CD8-positive, alpha-beta memory T cell (primary cell): ENCODE measurements at regions not wholly inside any gene's neighbourhood (a gene's known extent, or its start where the extent isn't known, plus 50 kb on each side); places are given as distances from the start of the nearest gene placed in this dataset.

Experiments used
- CTCF ChIA-PET: fragments of 350-600 bp; sonication (Branson Sonifier 250); formaldehyde crosslinking; loops from one replicate; lab custom pipeline; 2021; ENCODE audit warnings: antibody characterized with exemption; lab: Charles Lee
- POLR2A ChIA-PET: fragments of 350-600 bp; sonication (Branson Sonifier 250); formaldehyde crosslinking; loops from one replicate; lab custom pipeline; 2021; ENCODE audit warnings: antibody characterized with exemption; lab: Charles Lee
- DNase-seq, 5 donors: peaks; one replicate each; pipeline versions ENCODE4 v3.0.0 to v3.0.0-alpha.2; 2020 to 2022; ENCODE audit warnings: mixed read lengths in 1 of 5
- H3K27ac ChIP-seq: one replicate; pipeline ENCODE4 v1.7.0; 2013; ENCODE audit warnings: low read depth, mild to moderate bottlenecking, low read length, moderate library complexity
- H3K27me3 ChIP-seq: 2 replicates; pipeline ENCODE4 v1.7.0; 2013; ENCODE audit warnings: low read length, mild to moderate bottlenecking; ENCODE audit not compliant: insufficient read depth, poor library complexity, severe bottlenecking
- H3K36me3 ChIP-seq: 2 replicates; pipeline ENCODE4 v1.7.0; 2013; ENCODE audit warnings: mild to moderate bottlenecking, low read length, moderate library complexity; ENCODE audit not compliant: insufficient read depth
- H3K4me1 ChIP-seq: 2 replicates; pipeline ENCODE4 v1.7.0; 2013; ENCODE audit warnings: mild to moderate bottlenecking, low read length, moderate library complexity; ENCODE audit not compliant: insufficient read depth
- H3K4me3 ChIP-seq: 2 replicates; pipeline ENCODE4 v1.7.0; 2013; ENCODE audit warnings: mild to moderate bottlenecking, low read length
- H3K9me3 ChIP-seq: 2 replicates; pipeline ENCODE4 v1.7.0; 2013; ENCODE audit warnings: mild to moderate bottlenecking, low read length
- H3K27ac Mint-ChIP-seq, 8 donors: one replicate each; pipeline ENCODE4 v1.8.0; 2020 to 2021; ENCODE audit warnings: mixed read lengths in 8 of 8, mild to moderate bottlenecking in 6 of 8, inconsistent platforms in 3 of 8, moderate library complexity in 3 of 8
- H3K27me3 Mint-ChIP-seq, 2 donors: one replicate each; pipeline ENCODE4 v1.8.0; 2020 to 2021; ENCODE audit warnings: mixed read lengths in 2 of 2, mild to moderate bottlenecking in 1 of 2, moderate library complexity in 1 of 2
- H3K36me3 Mint-ChIP-seq, 3 donors: one replicate each; pipeline ENCODE4 v1.8.0; 2020 to 2021; ENCODE audit warnings: mixed read lengths in 3 of 3, inconsistent platforms in 1 of 3, mild to moderate bottlenecking in 1 of 3
- H3K4me1 Mint-ChIP-seq, 3 donors: one replicate each; pipeline ENCODE4 v1.8.0; 2020 to 2021; ENCODE audit warnings: mixed read lengths in 3 of 3, inconsistent platforms in 1 of 3, mild to moderate bottlenecking in 1 of 3
- H3K4me3 Mint-ChIP-seq, 7 donors: one replicate each; pipeline ENCODE4 v1.8.0; 2020 to 2021; ENCODE audit warnings: mixed read lengths in 7 of 7, mild to moderate bottlenecking in 6 of 7, moderate library complexity in 4 of 7, inconsistent platforms in 2 of 7
- H3K9me3 Mint-ChIP-seq, 5 donors: one replicate each; pipeline ENCODE4 v1.8.0; 2020 to 2022; ENCODE audit warnings: mixed read lengths in 5 of 5, mild to moderate bottlenecking in 3 of 5, moderate library complexity in 2 of 5, inconsistent platforms in 1 of 5

GRCh38 chr22:25373961-25374360 lies 154.5 kb downstream of the CRYBB2 start:
- Mint-ChIP-seq H3K27ac (no peak overlapping the region), H3K9me3 (no peaks in the 10 kb centered on the region), H3K36me3 (peaks cover 0 to 62% (median 10%) of the 10 kb centered on the region in 3 donors), H3K4me1 (peaks cover 5 to 18% (median 9%) of the 10 kb centered on the region in 3 donors), H3K4me3 (no peak overlapping the region), H3K27me3 (no peaks in the 10 kb centered on the region)
- Histone ChIP-seq H3K27ac (no peak overlapping the region), H3K9me3 (no peaks in the 10 kb centered on the region), H3K4me1 (no peaks in the 10 kb centered on the region), H3K4me3 (no peak overlapping the region), H3K36me3 (no peaks in the 10 kb centered on the region), H3K27me3 (no peaks in the 10 kb centered on the region)
- DNase-seq: no peak
- ChIA-PET CTCF (no interaction called here), POLR2A (no interaction called here)

GRCh38 chr22:25374869-25375268 lies 155.4 kb downstream of the CRYBB2 start:
- H3K4me1 ChIP-seq: no peaks in the 10 kb centered on the region
- Mint-ChIP-seq H3K9me3 (no peaks in the 10 kb centered on the region), H3K4me1 (peaks cover 4 to 18% (median 10%) of the 10 kb centered on the region in 3 donors), H3K4me3 (no peak overlapping the region), H3K27ac (peak overlapping the region in 4 of 8 donors; percentile 13 to 46 (median 33)), H3K27me3 (no peaks in the 10 kb centered on the region), H3K36me3 (peaks cover 0 to 69% (median 13%) of the 10 kb centered on the region in 3 donors)
- DNase-seq: no peak
- no peak overlapping the region for H3K27ac ChIP-seq
- no peaks in the 10 kb centered on the region for H3K9me3 ChIP-seq
- H3K36me3 ChIP-seq: no peaks in the 10 kb centered on the region
- no peaks in the 10 kb centered on the region for H3K27me3 ChIP-seq
- CTCF ChIA-PET: no interaction called here
- POLR2A ChIA-PET: no interaction called here
- H3K4me3 ChIP-seq: no peak overlapping the region

GRCh38 chr22:25375683-25376082 lies 156.2 kb downstream of the CRYBB2 start:
- H3K4me3 ChIP-seq: no peak overlapping the region
- no peaks in the 10 kb centered on the region for H3K36me3 ChIP-seq
- H3K27ac Mint-ChIP-seq: no peak overlapping the region
- CTCF ChIA-PET: no interaction called here
- H3K4me3 Mint-ChIP-seq: no peak overlapping the region
- POLR2A ChIA-PET: no interaction called here
- H3K9me3 ChIP-seq: no peaks in the 10 kb centered on the region
- H3K36me3 Mint-ChIP-seq: peaks cover 0 to 73% (median 13%) of the 10 kb centered on the region in 3 donors
- no peaks in the 10 kb centered on the region for H3K4me1 ChIP-seq
- peaks cover 4 to 17% (median 6%) of the 10 kb centered on the region in 3 donors for H3K4me1 Mint-ChIP-seq
- no peaks in the 10 kb centered on the region for H3K9me3 Mint-ChIP-seq
- no peaks in the 10 kb centered on the region for H3K27me3 ChIP-seq
- H3K27me3 Mint-ChIP-seq: no peaks in the 10 kb centered on the region
- DNase-seq: no peak
- no peak overlapping the region for H3K27ac ChIP-seq

GRCh38 chr22:25377699-25378098 lies 158.3 kb downstream of the CRYBB2 start:
- H3K27ac ChIP-seq: no peak overlapping the region
- H3K4me3 ChIP-seq: no peak overlapping the region
- no peaks in the 10 kb centered on the region for H3K27me3 ChIP-seq
- H3K4me1 ChIP-seq: no peaks in the 10 kb centered on the region
- Mint-ChIP-seq H3K9me3 (no peaks in the 10 kb centered on the region), H3K4me1 (peaks cover 5 to 19% (median 10%) of the 10 kb centered on the region in 3 donors), H3K4me3 (no peak overlapping the region), H3K27ac (peak overlapping the region in 1 of 8 donors; percentile 47), H3K27me3 (no peaks in the 10 kb centered on the region), H3K36me3 (peaks cover 0 to 71% (median 11%) of the 10 kb centered on the region in 3 donors)
- H3K36me3 ChIP-seq: no peaks in the 10 kb centered on the region
- POLR2A ChIA-PET: no interaction called here
- H3K9me3 ChIP-seq: no peaks in the 10 kb centered on the region
- CTCF ChIA-PET: interaction anchor here (1.2 to 1.4 kb wide), 2 partner anchors 14 to 44 kb away, joined by 3 to 4 read pairs; no protein-coding TSS in a partner anchor
- DNase-seq: no peak

GRCh38 chr22:25380122-25380747 lies 160.8 kb downstream of the CRYBB2 start:
- Histone ChIP-seq H3K9me3 (no peaks in the 10 kb centered on the region), H3K27ac (no peak overlapping the region), H3K4me3 (no peak overlapping the region), H3K36me3 (no peaks in the 10 kb centered on the region), H3K27me3 (no peaks in the 10 kb centered on the region), H3K4me1 (no peaks in the 10 kb centered on the region)
- Mint-ChIP-seq H3K27ac (no peak overlapping the region), H3K9me3 (no peaks in the 10 kb centered on the region), H3K4me1 (peaks cover 10 to 20% (median 15%) of the 10 kb centered on the region in 3 donors), H3K4me3 (no peak overlapping the region), H3K27me3 (no peaks in the 10 kb centered on the region), H3K36me3 (peaks cover 0 to 50% (median 8%) of the 10 kb centered on the region in 3 donors)
- CTCF ChIA-PET: interaction anchor here (1.6 kb wide), 1 partner anchor 17 kb away, joined by 5 read pairs; no protein-coding TSS in a partner anchor
- POLR2A ChIA-PET: no interaction called here
- no peak for DNase-seq

- H3K4me1 Mint-ChIP-seq: peaks cover 32 to 40% (median 40%) of the 10 kb centered on the region in 3 donors
- Histone ChIP-seq H3K27me3 (no peaks in the 10 kb centered on the region), H3K9me3 (no peaks in the 10 kb centered on the region), H3K27ac (no peak overlapping the region), H3K36me3 (no peaks in the 10 kb centered on the region), H3K4me3 (no peak overlapping the region), H3K4me1 (peaks cover 17% of the 10 kb centered on the region)
- ChIA-PET CTCF (no interaction called here), POLR2A (no interaction called here)
- peaks cover 0 to 33% (median 3%) of the 10 kb centered on the region in 3 donors for H3K36me3 Mint-ChIP-seq
- H3K27ac Mint-ChIP-seq: peak overlapping the region in 3 of 8 donors; percentile 42 to 56 (median 53)
- H3K4me3 Mint-ChIP-seq: no peak overlapping the region
- no peak for DNase-seq
- H3K9me3 Mint-ChIP-seq: no peaks in the 10 kb centered on the region
- H3K27me3 Mint-ChIP-seq: no peaks in the 10 kb centered on the region
Measured at GRCh38 chr22:25382762-25383161, 163.3 kb downstream of the CRYBB2 start.

GRCh38 chr22:25383278-25383820 lies 163.9 kb downstream of the CRYBB2 start:
- DNase-seq: no peak
- H3K4me3 ChIP-seq: no peak overlapping the region
- H3K4me1 Mint-ChIP-seq: peaks cover 37 to 46% (median 46%) of the 10 kb centered on the region in 3 donors
- ChIA-PET POLR2A (no interaction called here), CTCF (no interaction called here)
- no peak overlapping the region for H3K4me3 Mint-ChIP-seq
- peaks cover 0 to 32% (median 3%) of the 10 kb centered on the region in 3 donors for H3K36me3 Mint-ChIP-seq
- H3K27me3 Mint-ChIP-seq: no peaks in the 10 kb centered on the region
- no peaks in the 10 kb centered on the region for H3K36me3 ChIP-seq
- H3K9me3 Mint-ChIP-seq: no peaks in the 10 kb centered on the region
- no peaks in the 10 kb centered on the region for H3K9me3 ChIP-seq
- H3K27ac ChIP-seq: no peak overlapping the region
- H3K27me3 ChIP-seq: no peaks in the 10 kb centered on the region
- no peak overlapping the region for H3K27ac Mint-ChIP-seq
- H3K4me1 ChIP-seq: peaks cover 22% of the 10 kb centered on the region

GRCh38 chr22:25383892-25384291 lies 164.5 kb downstream of the CRYBB2 start:
- Mint-ChIP-seq H3K27ac (peak overlapping the region in 2 of 8 donors; percentile 46 to 86), H3K36me3 (peaks cover 0 to 28% (median 3%) of the 10 kb centered on the region in 3 donors), H3K4me1 (peaks cover 42 to 52% (median 51%) of the 10 kb centered on the region in 3 donors), H3K27me3 (no peaks in the 10 kb centered on the region), H3K4me3 (no peak overlapping the region), H3K9me3 (no peaks in the 10 kb centered on the region)
- no peak for DNase-seq
- Histone ChIP-seq H3K27ac (no peak overlapping the region), H3K4me3 (no peak overlapping the region), H3K27me3 (no peaks in the 10 kb centered on the region), H3K4me1 (peaks cover 27% of the 10 kb centered on the region), H3K9me3 (no peaks in the 10 kb centered on the region), H3K36me3 (no peaks in the 10 kb centered on the region)
- CTCF ChIA-PET: no interaction called here
- POLR2A ChIA-PET: no interaction called here
